Liver (tissue), 3 donors: ENCODE measurements at regions not wholly inside any gene's neighbourhood (a gene's known extent, or its start where the extent isn't known, plus 50 kb on each side); places are given as distances from the start of the nearest gene placed in this dataset.

Experiments used
- GABPA ChIP-seq, 2 donors: IDR thresholded peaks in 1 of 2; conservative IDR thresholded peaks in 1 of 2; 2 replicates each; pipeline ENCODE4 v1.6.1; 2016; ENCODE audit warnings: antibody characterized with exemption in 2 of 2, mild to moderate bottlenecking in 1 of 2, moderate library complexity in 1 of 2
- JUND ChIP-seq, 2 donors: IDR thresholded peaks; 2 replicates each; pipeline ENCODE4 v1.6.1; 2016; ENCODE audit warnings: antibody characterized with exemption in 2 of 2
- MAX ChIP-seq: IDR thresholded peaks from 2 replicates; pipeline ENCODE4 v1.6.1; 2016; ENCODE audit warnings: antibody characterized with exemption
- RAD21 ChIP-seq, 2 donors: IDR thresholded peaks; 2 replicates each; pipeline ENCODE4 v1.6.1; 2016; ENCODE audit warnings: antibody characterized with exemption in 2 of 2, mild to moderate bottlenecking in 2 of 2
- YY1 ChIP-seq: IDR thresholded peaks from 2 replicates; pipeline ENCODE4 v1.6.1; 2016; ENCODE audit warnings: antibody characterized with exemption, mild to moderate bottlenecking
- TF ChIP-seq, protein P1 (sequence below): fragments of 150-350 bp; IDR thresholded peaks from 2 replicates; pipeline ENCODE4 v1.5.1; 2017; ENCODE audit warnings: improper control_type of control experiment, low read depth, low read length; ENCODE audit not compliant: missing input control
- TF ChIP-seq, protein P2 (sequence below): IDR thresholded peaks from 2 replicates; pipeline ENCODE4 v1.6.1; 2016; ENCODE audit warnings: antibody characterized with exemption
- donor health status: healthy.
- donor health status: healthy.

DNA sequence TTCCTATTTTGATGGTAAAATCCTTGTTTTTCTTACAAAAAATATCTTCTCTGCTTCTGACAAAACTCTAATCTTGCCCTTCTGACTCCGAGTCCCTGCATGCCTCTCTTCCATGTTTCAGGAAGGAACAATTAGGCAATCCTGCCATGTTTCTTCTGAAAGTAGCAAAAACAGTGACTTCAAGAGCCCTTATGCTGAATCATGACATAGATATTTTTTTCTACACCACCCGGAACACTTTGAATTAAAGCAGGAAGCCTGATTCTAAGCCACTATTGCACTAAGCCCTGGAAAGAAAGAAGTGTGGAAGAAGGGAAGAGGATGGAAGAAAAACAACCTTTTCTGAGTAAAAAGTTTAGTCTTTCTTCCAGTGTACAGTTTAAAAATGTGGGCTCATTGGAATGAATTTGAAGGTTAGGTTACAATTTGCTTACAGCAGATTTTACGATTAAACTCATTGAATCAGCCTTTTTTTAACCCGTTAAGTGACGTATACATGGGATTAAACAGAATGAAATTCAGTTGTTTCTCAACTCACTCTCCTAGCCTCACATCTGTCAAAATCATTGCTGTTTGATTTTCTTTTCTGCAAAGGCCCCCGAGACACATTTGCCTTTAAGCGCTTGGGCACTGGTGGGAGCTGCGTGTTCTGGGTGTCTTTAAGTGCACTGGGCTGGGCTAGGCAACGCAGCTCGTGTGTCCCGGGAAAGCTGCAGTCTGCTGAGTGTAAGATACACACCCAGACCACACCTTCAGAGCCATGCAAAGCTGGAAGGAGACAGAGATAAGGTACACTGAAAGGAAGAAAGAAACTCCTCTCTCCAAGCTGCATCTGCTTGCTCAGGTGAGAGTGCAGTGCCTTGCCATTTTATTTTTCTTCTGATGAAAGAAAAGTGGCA lies 159.4 kb upstream of the CITED2 start:
- TF ChIP-seq, protein P1, sequence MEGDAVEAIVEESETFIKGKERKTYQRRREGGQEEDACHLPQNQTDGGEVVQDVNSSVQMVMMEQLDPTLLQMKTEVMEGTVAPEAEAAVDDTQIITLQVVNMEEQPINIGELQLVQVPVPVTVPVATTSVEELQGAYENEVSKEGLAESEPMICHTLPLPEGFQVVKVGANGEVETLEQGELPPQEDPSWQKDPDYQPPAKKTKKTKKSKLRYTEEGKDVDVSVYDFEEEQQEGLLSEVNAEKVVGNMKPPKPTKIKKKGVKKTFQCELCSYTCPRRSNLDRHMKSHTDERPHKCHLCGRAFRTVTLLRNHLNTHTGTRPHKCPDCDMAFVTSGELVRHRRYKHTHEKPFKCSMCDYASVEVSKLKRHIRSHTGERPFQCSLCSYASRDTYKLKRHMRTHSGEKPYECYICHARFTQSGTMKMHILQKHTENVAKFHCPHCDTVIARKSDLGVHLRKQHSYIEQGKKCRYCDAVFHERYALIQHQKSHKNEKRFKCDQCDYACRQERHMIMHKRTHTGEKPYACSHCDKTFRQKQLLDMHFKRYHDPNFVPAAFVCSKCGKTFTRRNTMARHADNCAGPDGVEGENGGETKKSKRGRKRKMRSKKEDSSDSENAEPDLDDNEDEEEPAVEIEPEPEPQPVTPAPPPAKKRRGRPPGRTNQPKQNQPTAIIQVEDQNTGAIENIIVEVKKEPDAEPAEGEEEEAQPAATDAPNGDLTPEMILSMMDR, result no peak
- TF ChIP-seq RAD21 (IDR thresholded peaks at IDR 0.05) (no peak), GABPA (IDR thresholded peaks at IDR 0.05 in 1 of 2, conservative IDR thresholded peaks at IDR 0.05 in 1 of 2) (no peak), MAX (no peak), YY1 (no peak), JUND (IDR thresholded peaks at IDR 0.05) (no peak)
- TF ChIP-seq, protein P2, sequence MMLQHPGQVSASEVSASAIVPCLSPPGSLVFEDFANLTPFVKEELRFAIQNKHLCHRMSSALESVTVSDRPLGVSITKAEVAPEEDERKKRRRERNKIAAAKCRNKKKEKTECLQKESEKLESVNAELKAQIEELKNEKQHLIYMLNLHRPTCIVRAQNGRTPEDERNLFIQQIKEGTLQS, result no peak
